DOHH2 (cell line): ENCODE measurements at regions not wholly inside any gene's neighbourhood (a gene's known extent, or its start where the extent isn't known, plus 50 kb on each side); places are given as distances from the start of the nearest gene placed in this dataset.

ENCODE experiments used
- H3F3A ChIP-seq: fragments of 200-600 bp; sonication (generic), shearing (Covaris generic); 2 replicates; pipeline ENCODE4 v1.6.0; 2016; ENCODE audit warnings: antibody characterized with exemption, mild to moderate bottlenecking; ENCODE audit not compliant: control insufficient read depth, insufficient read depth
- H3K27ac ChIP-seq: fragments of 200-600 bp; sonication (generic); 2 replicates; pipeline ENCODE4 v1.5.1; 2014; ENCODE audit warnings: low read depth, mild to moderate bottlenecking, low read length, moderate library complexity
- H3K27me3 ChIP-seq: fragments of 200-600 bp; sonication (generic); 2 replicates; pipeline ENCODE4 v1.6.1; 2014; ENCODE audit warnings: mild to moderate bottlenecking, low read length, mixed read lengths; ENCODE audit not compliant: control insufficient read depth
- H3K36me3 ChIP-seq: fragments of 200-600 bp; sonication (generic); 2 replicates; pipeline ENCODE4 v1.6.1; 2014; ENCODE audit warnings: mild to moderate bottlenecking, low read length, moderate library complexity, mixed read lengths; ENCODE audit not compliant: control insufficient read depth
- H3K4me1 ChIP-seq: fragments of 200-600 bp; sonication (generic); 2 replicates; pipeline ENCODE4 v1.6.1; 2014; ENCODE audit warnings: mild to moderate bottlenecking, low read length, mixed read lengths; ENCODE audit not compliant: control insufficient read depth
- H3K4me2 ChIP-seq: fragments of 200-600 bp; sonication (generic); 2 replicates; pipeline ENCODE4 v1.6.0; 2014; ENCODE audit warnings: mild to moderate bottlenecking, low read length, moderate library complexity
- H3K4me3 ChIP-seq: fragments of 200-600 bp; sonication (generic); 2 replicates; pipeline ENCODE4 v1.5.1; 2014; ENCODE audit warnings: mild to moderate bottlenecking, low read length, mixed read lengths
- H3K79me2 ChIP-seq: fragments of 200-600 bp; sonication (generic); 2 replicates; pipeline ENCODE4 v1.6.1; 2014; ENCODE audit warnings: mild to moderate bottlenecking, low read length, mixed read lengths; ENCODE audit not compliant: control insufficient read depth
- H3K9me2 ChIP-seq: fragments of 200-600 bp; sonication (generic); replicated peaks from 2 replicates; pipeline ENCODE4 v1.6.1; 2014; ENCODE audit warnings: mild to moderate bottlenecking, low read length, mixed read lengths; ENCODE audit not compliant: control insufficient read depth
- H3K9me3 ChIP-seq: fragments of 200-600 bp; sonication (generic); 2 replicates; pipeline ENCODE4 v1.6.1; 2014; ENCODE audit warnings: antibody characterized with exemption, low read length, mixed read lengths; ENCODE audit not compliant: control insufficient read depth, insufficient read depth
- H4K20me1 ChIP-seq: fragments of 200-600 bp; sonication (generic); 2 replicates; pipeline ENCODE4 v1.6.0; 2014; ENCODE audit warnings: low read depth, mild to moderate bottlenecking, antibody characterized with exemption, low read length, moderate library complexity; ENCODE audit not compliant: control insufficient read depth, insufficient read depth
- EZH2phosphoT487 ChIP-seq: fragments of 200-600 bp; sonication (generic); IDR thresholded peaks from 2 replicates; pipeline ENCODE4 v1.6.1; 2017; ENCODE audit warnings: borderline replicate concordance, mild to moderate bottlenecking, antibody characterized with exemption, low read length, moderate library complexity, mixed read lengths
- TF ChIP-seq, protein P1 (sequence below): fragments of 200-600 bp; sonication (generic); IDR thresholded peaks from one replicate; pipeline ENCODE4 v1.5.1; 2014; ENCODE audit warnings: antibody characterized with exemption, mild to moderate bottlenecking, low read depth, low read length; ENCODE audit not compliant: poor library complexity, severe bottlenecking

DNA sequence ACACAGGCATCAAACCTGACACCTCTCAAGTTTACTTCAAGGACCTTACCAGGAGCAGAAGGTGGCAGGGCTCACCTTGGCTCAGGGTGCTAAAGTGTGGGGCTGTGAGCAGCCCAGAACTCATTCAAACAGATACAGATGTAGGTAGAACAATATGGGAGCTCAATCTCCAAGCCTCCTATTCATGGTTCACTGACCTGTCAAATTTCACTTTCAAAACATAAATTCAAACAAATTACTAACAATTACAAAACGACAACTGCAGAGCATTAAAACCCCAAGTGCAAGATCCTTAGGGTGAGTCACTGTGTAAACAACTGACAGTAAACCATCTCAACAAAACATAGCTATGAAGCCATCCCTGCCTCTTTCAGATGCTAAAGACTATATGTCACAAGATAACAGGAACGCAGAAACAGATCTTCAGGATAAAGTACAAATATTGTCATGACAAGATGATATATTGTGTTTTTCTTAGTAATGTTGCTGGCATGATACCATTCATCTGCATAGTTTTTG is 303.5 kb upstream of the ANO3 start:
- Histone ChIP-seq H3K9me2 (no peaks in the 10 kb centered on the region), H3K36me3 (no peaks in the 10 kb centered on the region), H3K79me2 (no peaks in the 10 kb centered on the region), H4K20me1 (no peaks in the 10 kb centered on the region), H3K27me3 (no peaks in the 10 kb centered on the region), H3K4me2 (no peak overlapping the region), H3K4me3 (no peak overlapping the region), H3K4me1 (no peaks in the 10 kb centered on the region), H3F3A (peaks cover 3% of the 10 kb centered on the region; the same call in 1 of the 2 replicates), H3K9me3 (no peaks in the 10 kb centered on the region), H3K27ac (no peak overlapping the region)
- TF ChIP-seq, protein P1, sequence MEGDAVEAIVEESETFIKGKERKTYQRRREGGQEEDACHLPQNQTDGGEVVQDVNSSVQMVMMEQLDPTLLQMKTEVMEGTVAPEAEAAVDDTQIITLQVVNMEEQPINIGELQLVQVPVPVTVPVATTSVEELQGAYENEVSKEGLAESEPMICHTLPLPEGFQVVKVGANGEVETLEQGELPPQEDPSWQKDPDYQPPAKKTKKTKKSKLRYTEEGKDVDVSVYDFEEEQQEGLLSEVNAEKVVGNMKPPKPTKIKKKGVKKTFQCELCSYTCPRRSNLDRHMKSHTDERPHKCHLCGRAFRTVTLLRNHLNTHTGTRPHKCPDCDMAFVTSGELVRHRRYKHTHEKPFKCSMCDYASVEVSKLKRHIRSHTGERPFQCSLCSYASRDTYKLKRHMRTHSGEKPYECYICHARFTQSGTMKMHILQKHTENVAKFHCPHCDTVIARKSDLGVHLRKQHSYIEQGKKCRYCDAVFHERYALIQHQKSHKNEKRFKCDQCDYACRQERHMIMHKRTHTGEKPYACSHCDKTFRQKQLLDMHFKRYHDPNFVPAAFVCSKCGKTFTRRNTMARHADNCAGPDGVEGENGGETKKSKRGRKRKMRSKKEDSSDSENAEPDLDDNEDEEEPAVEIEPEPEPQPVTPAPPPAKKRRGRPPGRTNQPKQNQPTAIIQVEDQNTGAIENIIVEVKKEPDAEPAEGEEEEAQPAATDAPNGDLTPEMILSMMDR: no peak
- no peak for TF ChIP-seq EZH2phosphoT487

DNA sequence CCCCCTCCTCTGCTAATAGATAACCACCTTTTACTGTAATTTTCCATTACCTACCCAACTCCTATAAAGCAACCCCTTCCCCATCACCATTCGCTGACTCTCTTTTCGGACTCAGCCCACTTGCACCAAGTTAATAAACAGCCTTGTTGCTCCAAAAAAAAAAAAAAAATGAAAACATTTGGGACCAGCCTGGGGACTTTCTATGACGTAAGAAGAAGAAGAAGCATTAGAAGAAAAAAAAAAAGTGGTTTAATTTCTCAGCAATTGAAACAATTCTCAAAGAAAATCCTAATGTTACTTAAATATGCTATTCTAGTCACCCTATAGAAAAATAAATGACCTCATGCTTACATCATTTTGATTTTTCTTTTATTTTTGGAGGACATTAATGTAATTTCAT is 301.5 kb upstream of the ANO3 start:
- Histone ChIP-seq H3K36me3 (no peaks in the 10 kb centered on the region), H3K9me3 (no peaks in the 10 kb centered on the region), H3K27ac (no peak overlapping the region), H3K4me3 (no peak overlapping the region), H4K20me1 (no peaks in the 10 kb centered on the region), H3K4me2 (no peak overlapping the region), H3K79me2 (no peaks in the 10 kb centered on the region), H3K9me2 (no peaks in the 10 kb centered on the region), H3F3A (peaks cover 3% of the 10 kb centered on the region; the same call in 1 of the 2 replicates), H3K27me3 (no peaks in the 10 kb centered on the region), H3K4me1 (no peaks in the 10 kb centered on the region)
- TF ChIP-seq, protein P1: no peak
- TF ChIP-seq EZH2phosphoT487: no peak

DNA sequence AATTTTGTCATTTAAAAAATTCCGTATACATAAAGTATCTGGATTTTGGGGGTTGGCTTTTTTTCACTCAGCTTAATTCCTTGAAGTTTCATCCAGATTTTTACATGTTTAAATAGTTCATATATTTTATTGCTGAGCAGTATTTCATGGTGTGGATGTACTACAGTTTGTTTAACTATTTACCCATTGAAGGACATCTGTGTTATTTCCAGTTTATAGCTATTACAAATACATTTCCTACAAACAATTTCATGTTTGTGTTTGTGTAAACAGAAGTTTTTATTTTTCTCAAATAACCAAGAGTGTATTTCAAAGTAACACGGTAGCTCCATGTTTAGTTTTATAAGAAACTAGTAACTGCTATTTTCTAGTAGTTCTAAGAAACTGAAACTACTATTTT is 299.7 kb upstream of the ANO3 start:
- Histone ChIP-seq H3K27ac (no peak overlapping the region), H3F3A (peaks cover 3% of the 10 kb centered on the region; the same call in 1 of the 2 replicates), H3K9me2 (no peaks in the 10 kb centered on the region), H3K27me3 (no peaks in the 10 kb centered on the region), H3K36me3 (no peaks in the 10 kb centered on the region), H3K4me1 (no peaks in the 10 kb centered on the region), H3K79me2 (no peaks in the 10 kb centered on the region), H3K4me3 (no peak overlapping the region), H3K4me2 (no peak overlapping the region), H4K20me1 (no peaks in the 10 kb centered on the region), H3K9me3 (no peaks in the 10 kb centered on the region)
- TF ChIP-seq EZH2phosphoT487: no peak
- TF ChIP-seq, protein P1: no peak
